ENCODE measurements at regions not wholly inside any gene's neighbourhood (a gene's known extent, or its start where the extent isn't known, plus 50 kb on each side); places are given as distances from the start of the nearest gene placed in this dataset.
A peak's percentile ranks its signal among the peaks of the same experiment; 100 is the strongest.

DNA sequence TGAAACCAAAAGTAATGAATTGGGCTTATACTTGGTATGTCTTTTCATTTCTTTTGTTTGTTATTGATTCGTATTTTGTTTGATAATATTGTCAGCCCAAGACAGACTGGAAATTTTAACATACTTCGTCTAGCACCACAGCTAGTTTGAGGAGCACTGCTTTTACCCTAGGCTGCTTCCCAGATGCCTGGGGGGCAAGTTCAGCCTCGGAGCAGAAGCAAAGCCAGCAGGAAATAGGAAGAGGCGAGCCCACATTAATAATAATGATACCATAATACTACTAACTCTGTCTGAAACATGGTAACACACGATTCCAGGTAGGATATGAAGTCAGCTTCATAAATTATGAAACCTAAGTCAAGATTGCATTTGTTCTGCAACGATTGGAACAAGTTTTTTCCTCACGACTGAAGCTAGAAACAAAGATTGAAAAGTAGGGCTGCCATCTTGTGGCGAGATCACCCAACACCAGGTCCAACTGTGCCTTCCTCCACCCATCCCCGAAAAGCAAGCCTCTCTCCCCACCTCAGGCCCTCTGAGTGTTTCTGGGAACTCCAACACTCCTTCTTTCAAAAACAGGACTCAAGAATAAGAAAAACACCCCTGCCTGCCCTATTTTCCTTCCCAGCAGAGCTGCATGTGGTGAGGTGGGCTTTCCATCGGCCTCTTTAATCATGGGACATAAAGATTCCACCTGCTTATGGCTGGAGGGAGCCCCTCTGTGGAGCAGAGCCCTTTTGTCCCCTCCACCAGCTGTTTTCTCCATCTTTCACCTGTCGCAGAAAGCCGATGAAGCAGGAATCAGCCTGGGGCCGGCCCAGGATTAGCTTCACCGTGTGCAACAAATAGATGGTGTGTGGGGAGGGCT, 236.4 kb downstream of the CAAP1 start:
- Histone ChIP-seq H4K91ac (replicated peaks; ENCODE audit: insufficient read length, low read length) (no peak overlapping the region), H3K4ac (replicated peaks; ENCODE audit: insufficient read length, low read depth, low read length) (no peak overlapping the region), H3K27me3 (replicated peaks in 1 of 4; ENCODE audit: control insufficient read depth in 3 of 4, extremely low read depth in 1 of 4, insufficient read depth in 3 of 4, low read length in 3 of 4) (no peaks in the 10 kb centered on the region), H2BK12ac (ENCODE audit: low read depth, low read length) (no peak overlapping the region), H3K18ac (ENCODE audit: extremely low read depth, low read length) (no peak overlapping the region; the same call in 1 of the 2 replicates), H4K20me1 (replicated peaks in 1 of 2; ENCODE audit: control insufficient read depth in 1 of 2, insufficient read depth in 2 of 2, low read length in 2 of 2) (no peaks in the 10 kb centered on the region), H2AK5ac (ENCODE audit: low read depth, low read length) (no peak overlapping the region), H3K27ac (ENCODE audit: low read depth, low read length) (no peak overlapping the region), H2AFZ (ENCODE audit: low read length) (peak overlapping the region; percentile 72; the same call in 1 of the 2 replicates), H2BK20ac (ENCODE audit: low read length) (no peak overlapping the region), H3K4me1 (replicated peaks in 1 of 4; ENCODE audit: control insufficient read depth in 3 of 4, insufficient read depth in 4 of 4, low read length in 3 of 4) (no peaks in the 10 kb centered on the region), H3K14ac (ENCODE audit: insufficient read length) (no peak overlapping the region), H3K9me3 (ENCODE audit: insufficient read depth in 2 of 2, low read depth in 1 of 2, low read length in 1 of 2) (no peaks in the 10 kb centered on the region), H2BK5ac (ENCODE audit: low read depth, low read length) (no peak overlapping the region), H4K8ac (ENCODE audit: extremely low read depth, insufficient read depth, low read length) (peak overlapping the region; percentile 63; the same call in 1 of the 2 replicates), H3K4me2 (ENCODE audit: insufficient read depth in 1 of 2, low read depth in 2 of 2, low read length in 2 of 2) (no peak overlapping the region), H4K5ac (ENCODE audit: insufficient read length, low read depth, low read length) (no peak overlapping the region), H3K4me3 (ENCODE audit: extremely low read depth in 1 of 4, insufficient read depth in 2 of 4, low read depth in 3 of 4, low read length in 4 of 4) (no peak overlapping the region), H2BK120ac (replicated peaks; ENCODE audit: low read depth, low read length) (no peak overlapping the region), H3K23ac (ENCODE audit: insufficient read length) (no peak overlapping the region), H3K79me1 (ENCODE audit: low read depth, low read length) (no peaks in the 10 kb centered on the region), H3K9ac (replicated peaks in 1 of 4; ENCODE audit: extremely low read depth in 1 of 4, low read depth in 3 of 4, low read length in 3 of 4) (no peak overlapping the region), H3K36me3 (ENCODE audit: control insufficient read depth in 2 of 4, insufficient read depth in 4 of 4, low read length in 3 of 4) (no peaks in the 10 kb centered on the region), H2BK15ac (ENCODE audit: low read length) (no peak overlapping the region), H3K56ac (replicated peaks; ENCODE audit: insufficient read length, low read depth, low read length) (no peak overlapping the region), H3K23me2 (ENCODE audit: low read depth, low read length) (no peaks in the 10 kb centered on the region), H3K79me2 (ENCODE audit: control insufficient read depth in 1 of 2, insufficient read depth in 2 of 2, low read length in 2 of 2) (no peaks in the 10 kb centered on the region)
- POLR2A ChIA-PET (ENCODE audit: partially characterized antibody): no interaction called here
- TF ChIP-seq SP4 (IDR thresholded peaks at IDR 0.05; ENCODE audit: low read length): no peak
- TF ChIP-seq CTCF (IDR thresholded peaks at IDR 0.05; ENCODE audit: control extremely low read depth in 1 of 3, insufficient read depth in 1 of 3, low read depth in 1 of 3, low read length in 3 of 3): peak; percentile 47 to 76 (median 76)
- TF ChIP-seq RAD21 (IDR thresholded peaks at IDR 0.05 in 1 of 2, conservative IDR thresholded peaks at IDR 0.05 in 1 of 2; ENCODE audit: low read depth in 2 of 2, low read length in 2 of 2): peak; percentile 77 to 78
- CTCF ChIA-PET (ENCODE audit: partially characterized antibody): interaction anchor here (0.6 to 2.3 kb wide), 27 partner anchors 9 to 691 kb away, joined by 3 to 17 read pairs (median 4); no protein-coding TSS in a partner anchor
- 67% methylated on average over 14 of the region's 14 CpGs; no CpG with 5 or more reads in 1 of the 2 experiments for WGBS, 2 experiments (ENCODE audit: extremely low coverage in 1 of 2, insufficient coverage in 1 of 2, insufficient read length in 1 of 2, insufficient replicate concordance in 2 of 2, low coverage in 1 of 2, low lambda C conversion rate in 2 of 2, missing lambda C conversion rate in 1 of 2)
- DNase-seq (ENCODE audit: low read depth in 1 of 2, low spot score in 2 of 2) (peak; percentile 9 to 58), FAIRE-seq (peak; percentile 92)
